ENCODE measurements at regions not wholly inside any gene's neighbourhood (a gene's known extent, or its start where the extent isn't known, plus 50 kb on each side); places are given as distances from the start of the nearest gene placed in this dataset.

- no peaks in the 10 kb centered on the region for H3K27me3 Mint-ChIP-seq (ENCODE audit: low read depth)
- H3K27ac Mint-ChIP-seq, result no peak overlapping the region
- CTCF ChIA-PET, result no interaction called here
- no peaks in the 10 kb centered on the region for H3K36me3 Mint-ChIP-seq
- peaks cover 4% of the 10 kb centered on the region; the same call in 1 of the 2 replicates for H3K4me1 Mint-ChIP-seq
- TF ChIP-seq ATF1 (CRISPR knock-in tag; IDR thresholded peaks at IDR 0.05) (no peak), SMAD3 (CRISPR knock-in tag; IDR thresholded peaks at IDR 0.05; ENCODE audit: borderline replicate concordance) (no peak), TEAD4 (CRISPR knock-in tag; IDR thresholded peaks at IDR 0.05) (no peak), CBFB (CRISPR knock-in tag; IDR thresholded peaks at IDR 0.05; ENCODE audit: low read depth) (no peak)
- DNase-seq (ENCODE audit: low spot score) (no peak), ATAC-seq (no peak)
- H3K4me3 Mint-ChIP-seq, result no peak overlapping the region
- peaks cover 5% of the 10 kb centered on the region; the same call in 1 of the 2 replicates for H3K9me3 Mint-ChIP-seq
- POLR2A ChIA-PET, result no interaction called here
These were observed 92.3 kb upstream of the PHACTR1 start for GRCh38 chr6:12624142-12624837.

GRCh38 chr6:12627053-12627452 lies 89.5 kb upstream of the PHACTR1 start:
- DNase-seq (ENCODE audit: low spot score) (no peak), ATAC-seq (no peak)
- TF ChIP-seq ETV6 (CRISPR knock-in tag; IDR thresholded peaks at IDR 0.05) (no peak), ATF2 (CRISPR knock-in tag; IDR thresholded peaks at IDR 0.05; ENCODE audit: borderline replicate concordance, low read depth) (no peak), EMX1 (CRISPR knock-in tag; IDR thresholded peaks at IDR 0.05) (no peak), TCF7 (CRISPR knock-in tag; IDR thresholded peaks at IDR 0.05; ENCODE audit: low read depth) (no peak), ZNF263 (CRISPR knock-in tag; IDR thresholded peaks at IDR 0.05; ENCODE audit: low read depth) (no peak), HMGA2 (CRISPR knock-in tag; IDR thresholded peaks at IDR 0.05) (no peak), ZNF121 (CRISPR knock-in tag; IDR thresholded peaks at IDR 0.05) (no peak), FOXP4 (CRISPR knock-in tag; IDR thresholded peaks at IDR 0.05) (no peak), MAX (CRISPR knock-in tag; IDR thresholded peaks at IDR 0.05) (no peak), ZNF219 (CRISPR knock-in tag; IDR thresholded peaks at IDR 0.05; ENCODE audit: borderline replicate concordance) (no peak), NFYB (CRISPR knock-in tag; conservative IDR thresholded peaks at IDR 0.05; ENCODE audit: low read depth) (no peak)
- POLR2A ChIA-PET, result interaction anchor here (0.7 kb wide), 1 partner anchor 353 kb away, joined by 3 read pairs; no protein-coding TSS in a partner anchor
- Mint-ChIP-seq H3K27me3 (ENCODE audit: low read depth) (no peaks in the 10 kb centered on the region), H3K27ac (no peak overlapping the region), H3K9me3 (peaks cover 5% of the 10 kb centered on the region; the same call in 1 of the 2 replicates), H3K36me3 (no peaks in the 10 kb centered on the region), H3K4me3 (no peak overlapping the region), H3K4me1 (peaks cover 4% of the 10 kb centered on the region; the same call in 1 of the 2 replicates)
- CTCF ChIA-PET, result interaction anchor here (0.8 to 1.9 kb wide), 4 partner anchors 11 to 284 kb away, joined by 3 to 6 read pairs (median 4); no protein-coding TSS in a partner anchor

- H3K4me3 Mint-ChIP-seq, result no peak overlapping the region
- ATAC-seq, result no peak
- CTCF ChIA-PET, result no interaction called here
- no peak for TF ChIP-seq PRDM15 (CRISPR knock-in tag; IDR thresholded peaks at IDR 0.05)
- TF ChIP-seq JAZF1 (CRISPR knock-in tag; IDR thresholded peaks at IDR 0.05), result no peak
- TF ChIP-seq ARID4B (CRISPR knock-in tag; IDR thresholded peaks at IDR 0.05; ENCODE audit: borderline replicate concordance), result no peak
- no peak for TF ChIP-seq CREB1 (CRISPR knock-in tag; IDR thresholded peaks at IDR 0.05)
- TF ChIP-seq GTF2I (CRISPR knock-in tag; conservative IDR thresholded peaks at IDR 0.05), result no peak
These were observed 88.2 kb upstream of the PHACTR1 start for GRCh38 chr6:12628327-12628726.

More at GRCh38 chr6:12628327-12628726, 88.2 kb upstream of the PHACTR1 start:
- POLR2A ChIA-PET, result no interaction called here
- Mint-ChIP-seq H3K36me3 (no peaks in the 10 kb centered on the region), H3K4me1 (peaks cover 4% of the 10 kb centered on the region; the same call in 1 of the 2 replicates), H3K27ac (no peak overlapping the region), H3K9me3 (peaks cover 5% of the 10 kb centered on the region; the same call in 1 of the 2 replicates), H3K27me3 (ENCODE audit: low read depth) (no peaks in the 10 kb centered on the region)
- no peak for DNase-seq (ENCODE audit: low spot score)
